HG03175 (cell line): ENCODE measurements at regions not wholly inside any gene's neighbourhood (a gene's known extent, or its start where the extent isn't known, plus 50 kb on each side); places are given as distances from the start of the nearest gene placed in this dataset.
"Not testable (repeated sequence)": the region's sequence is repeated elsewhere in the genome, so short reads cannot be mapped to it uniquely, and the experiment has no call there.

Experiments
- ATAC-seq: cut with Tn5 transposase; IDR thresholded peaks from one replicate; pipeline ENCODE4 v1.9.1; 2021; ENCODE audit warnings: mild to moderate bottlenecking, moderate library complexity; ENCODE audit not compliant: unreplicated experiment

- no peak for ATAC-seq
Observed at GRCh38 chr1:172912765-172913260, 137.9 kb downstream of the TNFSF18 start.

DNA sequence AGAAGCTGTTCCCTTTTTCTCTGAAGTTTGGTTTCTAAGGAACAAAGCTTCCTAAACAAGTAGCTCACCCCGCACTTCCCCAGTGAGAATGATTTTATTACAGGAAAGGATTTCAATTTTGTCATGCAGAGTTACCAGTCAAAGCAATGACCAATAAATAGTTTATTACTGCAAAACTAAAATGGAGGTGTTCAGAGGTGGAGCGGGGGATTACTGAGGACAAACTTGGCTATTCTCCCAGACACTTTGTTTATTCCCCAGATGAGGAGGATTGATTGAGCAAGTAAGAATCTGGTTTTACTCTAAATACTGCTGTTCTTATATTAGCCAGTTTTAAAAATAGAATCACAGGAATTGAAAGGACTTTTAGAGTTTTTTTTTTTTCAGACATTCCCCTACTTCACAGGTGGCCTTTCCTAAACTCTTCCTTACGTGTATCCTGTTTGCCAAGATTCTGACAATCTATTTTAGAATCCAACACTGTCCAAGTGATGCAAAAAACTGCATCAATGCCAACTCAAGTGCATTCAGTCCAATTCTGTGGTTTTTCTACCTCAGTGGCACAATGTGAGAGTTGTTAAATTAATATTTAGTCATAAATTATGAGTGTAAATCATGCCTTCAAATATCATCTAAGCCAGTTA lies 136.1 kb downstream of the TNFSF18 start:
- ATAC-seq, result no peak

DNA sequence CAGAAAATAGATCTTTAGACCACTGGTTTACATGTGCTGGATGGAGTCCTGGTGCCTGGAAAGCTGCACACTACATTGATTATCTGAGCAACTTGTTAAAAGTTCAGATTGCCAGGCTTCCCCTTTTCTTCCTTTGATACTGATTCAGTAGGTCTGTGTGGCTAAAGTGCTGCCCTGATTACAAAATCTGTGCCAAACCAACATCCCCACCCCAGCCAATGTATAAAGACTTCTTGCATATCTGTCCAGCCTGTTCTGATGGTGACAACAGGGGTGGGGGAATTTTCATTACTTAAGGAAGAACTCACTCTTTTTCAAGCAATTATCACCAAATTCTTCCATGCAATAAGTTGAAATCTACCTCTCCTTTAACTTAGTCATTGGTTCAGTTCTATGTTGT lies 135.5 kb downstream of the TNFSF18 start:
- no peak for ATAC-seq

DNA sequence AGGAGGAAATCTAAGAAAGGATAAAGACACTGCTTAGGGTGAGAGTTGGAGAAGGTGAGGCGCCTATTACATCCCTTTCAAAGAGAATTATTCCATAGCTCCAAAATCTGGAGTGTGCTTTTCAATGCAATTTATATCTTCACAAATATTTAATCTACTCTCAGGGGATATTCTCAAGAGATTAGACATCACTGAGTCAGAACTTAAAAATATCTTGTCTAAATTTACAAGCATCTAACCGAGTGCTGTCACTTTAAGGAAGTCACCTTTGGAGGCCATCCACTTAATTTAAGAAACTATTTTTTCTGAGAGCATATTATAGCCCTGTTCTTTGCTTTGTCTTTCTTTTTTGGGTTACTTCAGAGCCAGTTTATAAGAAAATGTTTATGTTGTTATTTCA lies 134.6 kb downstream of the TNFSF18 start:
- no peak for ATAC-seq

- no peak for ATAC-seq
Observed at GRCh38 chr1:172917972-172918371, 132.8 kb downstream of the TNFSF18 start.

GRCh38 chr1:172918478-172918877 lies 132.3 kb downstream of the TNFSF18 start:
- no peak for ATAC-seq

- no peak for ATAC-seq
Observed at GRCh38 chr1:172926070-172926469, 124.7 kb downstream of the TNFSF18 start.

DNA sequence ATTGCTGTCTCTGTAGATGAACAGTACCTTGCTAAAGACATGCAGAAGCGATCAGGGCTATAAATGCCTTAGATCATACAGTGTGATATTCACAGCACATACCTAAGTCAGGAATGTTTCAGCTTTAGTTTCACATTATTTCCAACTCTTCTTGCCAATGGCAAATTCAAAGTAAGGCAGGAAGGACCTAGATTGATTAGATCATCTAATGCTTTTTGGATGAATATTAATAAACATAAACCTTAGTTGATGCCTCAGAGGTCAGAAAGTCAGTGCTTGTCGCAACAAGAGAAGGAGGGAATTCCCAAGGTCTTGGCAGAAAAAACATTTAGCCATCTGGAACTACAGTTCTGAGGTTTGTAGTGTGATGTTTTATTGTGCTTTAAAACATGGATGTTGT lies 122.3 kb downstream of the TNFSF18 start:
- ATAC-seq, result no peak

GRCh38 chr1:172929006-172929405 lies 121.7 kb downstream of the TNFSF18 start:
- no peak for ATAC-seq

DNA sequence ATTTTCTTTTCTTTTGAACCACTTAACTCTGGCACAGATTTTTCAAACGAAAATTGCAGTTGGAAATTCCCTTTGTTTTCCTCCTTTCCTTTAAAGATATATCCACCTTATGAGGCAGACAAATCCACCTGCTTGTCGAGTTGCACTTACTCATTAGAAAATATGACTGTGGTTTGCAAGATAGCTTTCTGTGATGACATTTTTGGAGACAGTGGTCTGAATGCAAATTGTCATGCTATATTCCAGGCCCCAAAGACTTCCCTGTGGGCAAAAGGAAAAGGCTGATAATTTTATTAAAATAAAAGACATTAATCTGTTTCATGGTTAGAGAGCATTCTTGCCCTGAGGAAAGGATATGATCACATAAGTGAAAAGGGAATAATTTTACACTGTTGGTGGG lies 120.6 kb downstream of the TNFSF18 start:
- no peak for ATAC-seq

DNA sequence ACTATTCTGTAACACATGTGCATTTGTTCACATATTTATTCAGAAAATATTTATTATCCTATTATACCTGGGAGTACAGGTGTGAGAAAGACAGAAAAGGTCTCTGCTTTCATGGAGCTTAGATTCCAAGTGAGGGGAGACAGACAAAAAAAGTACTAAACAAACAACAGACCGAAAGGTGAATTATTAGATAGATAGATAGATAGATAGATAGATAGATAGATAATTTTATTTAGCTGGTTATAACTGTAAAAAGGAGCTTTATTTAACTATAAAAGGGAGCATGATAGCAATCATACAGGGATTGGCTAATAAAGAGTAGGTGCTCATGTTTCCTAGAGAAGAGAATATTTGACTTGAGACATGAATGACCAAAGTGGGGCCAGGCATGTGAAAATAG lies 119.4 kb downstream of the TNFSF18 start:
- no peak for ATAC-seq

GRCh38 chr1:172931761-172932160 lies 119.0 kb downstream of the TNFSF18 start:
- ATAC-seq, result no peak

DNA sequence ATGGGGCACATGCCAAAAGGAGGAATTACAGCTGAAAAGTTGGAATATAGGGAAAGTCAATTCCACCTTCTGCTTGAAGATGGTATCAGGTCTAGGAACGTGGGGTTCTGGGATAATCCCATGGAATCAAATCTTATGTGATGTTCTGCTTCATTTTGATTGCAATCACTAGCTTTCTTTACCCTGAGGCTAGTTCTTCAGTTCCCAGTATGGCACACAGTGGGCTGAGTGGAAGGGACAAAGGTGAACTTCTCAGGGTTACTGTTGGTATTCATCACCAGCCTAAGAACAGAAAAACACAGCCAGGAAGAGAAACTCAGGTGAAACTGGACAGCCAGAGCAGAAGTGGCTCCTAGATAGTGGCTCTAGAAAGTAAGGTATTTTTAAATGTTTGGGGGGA lies 117.8 kb downstream of the TNFSF18 start:
- no peak for ATAC-seq

DNA sequence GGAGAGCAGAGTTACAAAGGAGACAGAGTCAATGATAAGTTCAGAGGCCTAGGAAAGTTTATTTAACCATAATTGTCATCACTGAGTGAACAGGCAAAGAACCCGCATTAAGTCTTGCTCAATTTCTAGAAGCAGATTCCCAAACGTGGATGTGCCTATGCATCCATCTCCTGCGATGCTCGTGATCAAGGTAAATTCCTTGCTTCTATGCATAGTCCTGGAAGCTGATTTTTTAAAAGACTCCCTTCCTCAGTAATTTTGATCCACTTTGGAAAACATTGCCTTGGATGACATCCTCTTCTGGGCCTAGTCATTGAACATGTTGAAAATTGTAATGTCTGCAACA lies 116.4 kb downstream of the TNFSF18 start:
- no peak for ATAC-seq

GRCh38 chr1:172935062-172935592 lies 115.6 kb downstream of the TNFSF18 start:
- no peak for ATAC-seq

GRCh38 chr1:172936088-172936645 lies 114.6 kb downstream of the TNFSF18 start:
- no peak for ATAC-seq

- no peak for ATAC-seq
Observed at GRCh38 chr1:172938681-172939080, 112.1 kb downstream of the TNFSF18 start.

GRCh38 chr1:172939475-172939874 lies 111.3 kb downstream of the TNFSF18 start:
- no peak for ATAC-seq

GRCh38 chr1:172940174-172940855 lies 110.4 kb downstream of the TNFSF18 start:
- no peak for ATAC-seq

DNA sequence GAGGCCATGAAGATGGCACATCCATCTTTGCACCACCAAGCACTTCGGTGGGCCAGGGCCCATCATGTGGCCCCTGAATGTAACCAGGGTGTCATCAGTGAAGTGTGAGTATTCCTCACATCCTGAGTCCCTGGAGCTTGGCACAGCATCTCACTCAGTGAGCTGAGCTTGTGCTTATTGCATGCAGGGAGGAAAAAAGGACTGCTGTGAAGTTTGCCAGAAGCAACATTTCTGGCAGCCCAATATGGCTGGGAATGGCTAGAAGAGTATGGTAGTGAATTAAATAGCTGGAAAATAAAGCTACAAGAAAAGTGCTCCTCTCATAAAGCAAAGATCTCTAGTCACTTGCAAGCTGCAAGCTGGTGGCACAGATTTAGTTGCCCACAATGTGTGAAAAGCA lies 109.3 kb downstream of the TNFSF18 start:
- no peak for ATAC-seq

DNA sequence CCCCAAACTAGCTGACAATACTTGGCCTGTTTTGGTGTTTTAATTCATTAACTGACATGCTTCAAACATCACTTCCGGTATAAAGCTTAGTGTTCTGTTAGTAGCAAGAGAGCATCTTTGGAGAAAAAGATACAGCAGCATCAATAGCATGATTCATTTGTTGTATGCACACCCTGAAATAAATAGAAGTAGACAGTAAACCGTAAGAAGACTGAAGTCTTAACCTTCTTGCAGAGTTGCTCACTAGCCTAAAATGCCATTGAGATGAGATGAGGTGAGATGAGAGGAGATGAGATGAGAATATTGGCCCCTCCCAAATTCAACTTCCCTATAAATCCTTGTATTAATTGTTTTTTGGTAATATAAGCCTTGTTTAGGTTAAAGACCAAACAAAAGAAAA lies 108.8 kb downstream of the TNFSF18 start:
- no peak for ATAC-seq

GRCh38 chr1:172943138-172943537 lies 107.6 kb downstream of the TNFSF18 start:
- ATAC-seq, result not testable (repeated sequence)
